GM21423 (cell line): ENCODE measurements at regions not wholly inside any gene's neighbourhood (a gene's known extent, or its start where the extent isn't known, plus 50 kb on each side); places are given as distances from the start of the nearest gene placed in this dataset.

Experiments
- ATAC-seq: cut with Tn5 transposase; IDR thresholded peaks from one replicate; pipeline ENCODE4 v1.9.1; 2021; ENCODE audit warnings: mild to moderate bottlenecking, moderate library complexity; ENCODE audit not compliant: unreplicated experiment

DNA sequence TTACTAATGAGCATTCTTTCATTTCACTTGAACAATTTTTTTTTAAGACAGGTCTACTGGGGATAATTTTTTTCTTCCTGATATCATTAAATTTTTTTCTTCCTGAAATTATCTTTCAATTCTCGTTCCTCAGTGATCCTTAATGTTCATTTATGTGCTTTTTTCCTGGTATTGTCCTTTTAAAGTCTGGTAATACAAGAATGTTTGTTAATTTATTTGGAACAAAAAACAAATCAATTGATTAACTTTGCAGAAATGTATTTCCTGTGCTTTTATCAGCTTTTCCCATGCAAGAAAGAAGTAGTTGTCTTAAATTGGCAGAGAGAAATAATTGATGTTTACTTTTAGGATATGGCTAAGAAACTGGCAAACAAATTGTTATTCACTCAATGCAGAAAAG lies 945.4 kb upstream of the MIR17HG start:
- no peak for ATAC-seq

DNA sequence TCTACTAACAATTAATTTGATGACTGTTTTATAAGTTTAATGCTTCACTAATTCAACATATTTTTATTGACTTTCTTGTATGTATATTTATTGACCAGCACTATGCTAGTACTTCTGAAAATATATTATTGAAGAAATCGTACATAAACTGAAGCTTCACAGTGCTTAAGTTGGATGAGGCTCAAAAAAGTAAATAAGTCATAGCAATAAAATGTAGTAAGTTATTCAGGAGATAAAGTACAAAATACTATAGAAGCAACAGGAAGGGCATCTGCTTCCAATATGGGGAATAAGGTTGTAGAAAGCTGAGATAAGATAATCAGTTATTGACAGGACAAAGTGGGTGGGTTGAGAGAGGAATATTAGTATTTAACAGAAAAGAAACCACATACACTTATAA lies 944.9 kb upstream of the MIR17HG start:
- no peak for ATAC-seq

- no peak for ATAC-seq
These were observed 944.0 kb upstream of the MIR17HG start for GRCh38 chr13:90403330-90404082.

GRCh38 chr13:90405301-90405700 lies 942.2 kb upstream of the MIR17HG start:
- no peak for ATAC-seq

DNA sequence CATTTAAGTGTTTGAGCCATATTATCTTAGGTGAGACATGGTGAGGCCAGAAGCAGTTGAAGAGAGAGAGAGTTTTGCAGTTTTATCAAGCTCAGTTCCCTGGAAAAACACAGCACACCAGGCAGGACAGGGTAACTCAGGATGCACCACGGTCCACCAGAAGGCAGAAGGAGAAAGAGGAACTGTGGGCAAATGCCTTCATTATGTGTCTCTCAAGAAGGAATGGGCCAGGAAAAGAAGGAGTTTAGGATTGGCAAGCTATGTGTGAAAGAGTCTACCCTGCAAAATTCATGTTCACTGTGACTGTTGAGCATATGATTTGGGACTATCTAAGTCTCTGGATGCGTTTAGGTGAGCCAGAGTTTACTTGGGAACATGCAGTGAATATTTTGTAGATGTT lies 934.5 kb upstream of the MIR17HG start:
- no peak for ATAC-seq

DNA sequence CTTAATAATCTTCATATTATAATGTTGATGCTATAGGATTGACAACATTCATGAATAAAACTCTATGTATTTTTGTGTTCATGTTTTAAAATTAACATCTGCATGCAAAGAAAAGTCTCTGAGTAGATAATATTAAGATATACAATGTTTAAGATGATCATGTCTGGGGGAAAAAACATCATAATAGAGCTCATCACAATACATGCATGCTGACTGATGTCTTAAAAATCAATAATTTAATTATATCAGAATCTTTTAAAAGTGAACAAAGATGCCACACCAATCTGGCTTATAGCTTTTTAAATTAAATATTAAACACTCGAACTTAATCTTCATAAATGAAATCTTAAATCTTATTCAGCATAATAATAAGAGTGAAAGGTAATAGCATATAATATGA lies 933.9 kb upstream of the MIR17HG start:
- no peak for ATAC-seq

DNA sequence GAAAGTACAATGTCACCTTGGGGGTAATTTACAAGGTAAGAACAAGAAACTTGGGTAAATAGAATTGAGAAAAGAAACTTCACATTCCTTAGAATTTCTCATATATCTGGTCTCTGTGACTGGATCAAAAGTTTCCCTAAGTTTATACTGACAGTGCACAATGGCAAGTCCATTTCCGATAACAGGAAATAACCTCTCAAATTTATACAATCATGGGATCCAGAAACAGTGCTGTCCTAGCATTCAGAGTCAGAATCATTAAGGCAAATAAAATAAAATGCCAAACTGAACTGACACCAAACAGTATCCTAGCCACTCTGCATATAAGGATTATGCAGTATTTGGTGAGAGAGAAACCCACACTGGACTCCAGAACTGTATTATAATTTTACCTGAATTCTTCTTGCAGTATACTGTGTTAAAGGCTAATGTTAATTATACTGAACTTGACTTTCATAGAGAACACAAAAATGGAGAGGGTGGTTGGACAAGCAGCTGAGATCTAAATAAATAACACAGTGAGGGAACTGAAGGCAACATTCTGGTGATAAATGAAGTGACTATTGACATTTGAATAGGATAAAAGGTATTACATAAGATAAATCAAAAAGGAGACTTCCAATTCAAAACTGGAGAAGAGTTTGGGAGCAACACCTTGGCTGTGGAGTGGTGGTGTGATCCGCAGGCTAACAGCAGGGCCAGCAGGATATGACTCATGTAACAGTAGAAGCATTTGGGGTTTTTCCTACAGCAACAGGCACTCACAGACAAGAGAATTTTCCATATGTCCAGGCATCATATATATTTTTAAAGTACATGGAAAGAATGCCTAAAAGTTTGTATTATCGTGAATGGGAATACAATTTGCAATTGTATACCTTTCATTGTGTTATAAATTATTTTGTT lies 932.5 kb upstream of the MIR17HG start:
- ATAC-seq, result no peak

- ATAC-seq, result no peak
These were observed 931.6 kb upstream of the MIR17HG start for GRCh38 chr13:90415902-90416301.

GRCh38 chr13:90416519-90416918 lies 931.0 kb upstream of the MIR17HG start:
- no peak for ATAC-seq

- no peak for ATAC-seq
These were observed 930.5 kb upstream of the MIR17HG start for GRCh38 chr13:90416938-90417337.

DNA sequence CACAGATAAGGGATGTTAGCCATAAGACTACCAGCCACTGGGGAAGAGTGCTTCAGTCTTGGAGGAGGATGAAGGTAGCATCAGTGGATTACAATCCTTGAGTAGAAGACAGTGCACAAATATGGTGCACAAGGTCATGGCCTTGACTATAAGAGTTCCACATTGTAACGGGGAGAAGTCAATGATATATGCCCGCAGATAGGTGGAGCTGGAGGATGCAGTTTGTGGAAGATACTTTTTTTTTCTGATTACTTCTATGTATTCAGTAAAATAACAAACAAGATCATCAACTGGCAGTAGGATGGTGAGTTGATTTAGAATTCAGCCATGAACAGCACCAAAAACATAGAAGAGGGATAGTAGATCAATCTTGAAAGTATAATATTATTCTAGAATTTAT lies 926.8 kb upstream of the MIR17HG start:
- no peak for ATAC-seq

- ATAC-seq, result no peak
These were observed 919.9 kb upstream of the MIR17HG start for GRCh38 chr13:90427322-90428272.

DNA sequence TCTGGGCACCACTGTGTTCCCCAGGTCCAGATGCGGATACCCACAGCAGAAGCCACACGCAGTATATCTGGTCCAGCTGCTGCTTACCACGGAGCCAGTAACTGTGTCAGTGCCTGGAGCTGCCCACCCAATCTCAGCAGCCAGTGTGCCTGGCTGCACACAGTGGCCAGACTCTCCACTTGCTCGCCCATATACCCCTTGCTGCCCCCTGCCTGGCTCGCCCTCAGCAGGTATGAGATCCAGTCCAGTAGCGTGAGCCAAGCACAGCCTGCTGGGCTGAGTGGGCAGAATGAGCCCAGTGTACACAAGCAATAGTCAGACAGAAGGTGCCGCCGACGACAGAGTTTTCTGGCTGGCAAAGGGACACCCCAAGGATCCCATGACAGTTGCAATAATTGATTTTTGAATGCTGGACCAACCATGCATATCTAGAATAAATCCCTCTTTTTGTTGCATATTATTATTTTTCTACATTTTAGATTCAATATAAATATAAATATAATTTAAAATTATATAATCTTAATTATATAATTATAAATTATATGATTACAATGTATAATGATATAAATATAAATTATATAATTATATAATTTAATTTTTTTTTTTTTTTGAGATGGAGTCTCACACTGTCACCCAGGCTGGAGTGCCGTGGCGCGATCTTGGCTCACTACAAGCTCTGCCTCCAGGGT lies 918.8 kb upstream of the MIR17HG start:
- no peak for ATAC-seq

DNA sequence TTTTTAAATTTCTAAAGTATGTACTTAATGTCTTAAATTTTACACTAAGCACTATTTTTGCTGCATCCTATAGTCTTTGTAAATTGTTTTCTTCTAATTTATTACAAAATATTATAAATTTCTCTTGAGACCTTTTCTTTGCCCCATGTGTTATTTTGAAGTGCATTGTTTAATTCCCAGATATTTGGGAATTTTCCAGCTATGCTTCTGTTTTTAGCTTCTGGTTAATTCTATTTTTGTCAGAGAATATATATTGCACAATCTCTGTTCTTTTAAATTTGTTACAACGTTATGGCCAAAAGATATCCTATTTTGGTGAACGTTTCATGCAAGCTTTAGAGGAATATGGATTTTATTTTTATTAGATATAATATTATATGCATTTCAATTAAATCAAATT lies 917.4 kb upstream of the MIR17HG start:
- no peak for ATAC-seq

GRCh38 chr13:90436697-90437096 lies 910.8 kb upstream of the MIR17HG start:
- ATAC-seq, result no peak

DNA sequence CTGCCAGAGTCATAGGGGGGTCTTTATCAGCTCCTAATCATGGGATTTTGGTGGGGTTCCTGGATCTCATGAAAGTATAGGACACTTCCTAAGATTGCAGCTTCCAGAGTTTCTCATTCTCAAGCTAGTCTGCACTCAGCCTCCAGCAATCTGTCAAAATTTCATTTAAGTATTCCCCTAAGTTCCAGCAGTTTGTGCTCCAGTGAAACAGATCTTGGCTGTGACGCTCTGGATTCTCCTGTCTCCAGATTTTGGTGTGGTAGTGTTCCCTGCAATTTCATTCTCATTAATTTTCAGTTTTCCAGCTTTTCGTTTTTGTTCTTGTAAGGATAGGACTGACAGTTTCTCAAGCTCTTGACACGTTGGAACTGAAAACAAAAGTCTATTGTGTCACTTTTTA lies 908.9 kb upstream of the MIR17HG start:
- ATAC-seq, result no peak

GRCh38 chr13:90443268-90443667 lies 904.2 kb upstream of the MIR17HG start:
- ATAC-seq, result no peak

GRCh38 chr13:90444232-90444631 lies 903.3 kb upstream of the MIR17HG start:
- ATAC-seq, result no peak

DNA sequence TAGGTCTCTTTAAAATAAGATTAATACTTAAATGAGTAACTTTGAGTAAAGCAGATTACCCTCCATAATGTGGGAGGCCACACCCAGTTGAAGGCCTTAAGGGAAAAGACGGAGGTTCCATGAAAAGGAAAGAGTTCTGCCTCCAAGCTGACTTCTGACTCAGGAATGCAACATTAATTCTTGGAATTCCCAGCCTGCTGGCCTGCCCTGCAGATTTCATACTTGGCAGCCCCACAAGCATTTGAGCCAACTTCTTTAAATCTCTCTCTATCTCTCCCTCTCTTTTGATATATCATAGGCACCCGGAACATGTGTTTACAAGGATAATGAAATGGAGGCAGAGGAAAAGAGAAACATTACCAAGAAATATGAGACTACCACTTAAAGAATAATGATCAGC lies 902.3 kb upstream of the MIR17HG start:
- ATAC-seq, result no peak

DNA sequence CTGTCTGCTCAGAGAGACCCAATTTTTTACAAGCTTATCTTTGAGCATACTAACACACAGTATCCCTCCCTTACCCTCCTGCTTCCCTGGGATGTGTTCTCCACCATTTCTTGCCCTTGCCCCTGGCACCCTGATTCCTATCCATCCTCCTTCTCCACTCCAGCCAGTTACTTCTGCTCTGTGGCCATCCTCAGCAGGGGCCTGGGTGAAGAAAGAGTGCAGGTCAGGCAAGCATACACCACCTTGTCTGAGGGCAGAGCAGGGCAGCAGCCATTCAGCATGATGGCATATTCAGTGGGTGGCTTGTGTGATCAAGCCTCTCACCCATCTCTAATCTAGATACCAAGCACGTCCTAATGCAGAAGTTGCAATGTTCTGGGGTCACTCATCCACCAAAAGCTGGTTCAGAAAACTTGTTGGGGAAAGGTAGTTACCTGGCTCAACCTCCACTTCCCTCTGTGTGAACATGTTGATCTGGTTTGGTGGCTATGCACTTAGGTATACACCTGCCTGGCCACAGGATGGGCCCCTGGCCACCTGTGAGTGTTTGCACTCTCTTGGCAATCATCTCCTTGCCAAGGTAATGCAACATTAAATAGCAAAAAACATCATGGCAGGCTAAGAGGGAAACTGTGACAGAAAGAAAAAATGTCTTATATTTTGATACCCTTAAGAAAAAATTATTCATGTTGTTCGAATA lies 900.3 kb upstream of the MIR17HG start:
- no peak for ATAC-seq
